GM21529 (cell line): ENCODE measurements at regions not wholly inside any gene's neighbourhood (a gene's known extent, or its start where the extent isn't known, plus 50 kb on each side); places are given as distances from the start of the nearest gene placed in this dataset.

ENCODE experiments used
- ATAC-seq: cut with Tn5 transposase; IDR thresholded peaks from one replicate; pipeline ENCODE4 v1.9.1; 2021; ENCODE audit not compliant: unreplicated experiment

GRCh38 chr4:162657966-162658365 is 494.2 kb upstream of the FSTL5 start:
- no peak for ATAC-seq

GRCh38 chr4:162650166-162650565 is 486.4 kb upstream of the FSTL5 start:
- ATAC-seq, result no peak

GRCh38 chr4:162645381-162645780 is 481.6 kb upstream of the FSTL5 start:
- ATAC-seq, result no peak

- ATAC-seq, result no peak
Observed at GRCh38 chr4:162644346-162644745, 480.5 kb upstream of the FSTL5 start.

GRCh38 chr4:162640152-162640551 is 476.4 kb upstream of the FSTL5 start:
- ATAC-seq, result no peak

GRCh38 chr4:162634390-162634789 is 470.6 kb upstream of the FSTL5 start:
- ATAC-seq, result no peak

- ATAC-seq, result no peak
Observed at GRCh38 chr4:162622664-162623063, 458.9 kb upstream of the FSTL5 start.

- ATAC-seq, result no peak
Observed at GRCh38 chr4:162610116-162610515, 446.3 kb upstream of the FSTL5 start.

- ATAC-seq, result no peak
Observed at GRCh38 chr4:162586266-162586665, 422.5 kb upstream of the FSTL5 start.

- no peak for ATAC-seq
Observed at GRCh38 chr4:162582180-162582579, 418.4 kb upstream of the FSTL5 start.

GRCh38 chr4:162565730-162566129 is 401.9 kb upstream of the FSTL5 start:
- no peak for ATAC-seq

GRCh38 chr4:162560073-162560472 is 396.3 kb upstream of the FSTL5 start:
- no peak for ATAC-seq

GRCh38 chr4:162557516-162558106 is 393.8 kb upstream of the FSTL5 start:
- ATAC-seq, result no peak

- ATAC-seq, result no peak
Observed at GRCh38 chr4:162535121-162535520, 371.3 kb upstream of the FSTL5 start.

GRCh38 chr4:162523171-162523570 is 359.4 kb upstream of the FSTL5 start:
- ATAC-seq, result no peak

- no peak for ATAC-seq
Observed at GRCh38 chr4:162522724-162523123, 358.9 kb upstream of the FSTL5 start.

GRCh38 chr4:162510937-162511336 is 347.1 kb upstream of the FSTL5 start:
- no peak for ATAC-seq

GRCh38 chr4:162510115-162510514 is 346.3 kb upstream of the FSTL5 start:
- no peak for ATAC-seq

GRCh38 chr4:162509333-162509732 is 345.5 kb upstream of the FSTL5 start:
- no peak for ATAC-seq

GRCh38 chr4:162506253-162506652 is 342.5 kb upstream of the FSTL5 start:
- ATAC-seq, result no peak

GRCh38 chr4:162503868-162504267 is 340.1 kb upstream of the FSTL5 start:
- no peak for ATAC-seq

GRCh38 chr4:162502109-162502508 is 338.3 kb upstream of the FSTL5 start:
- ATAC-seq, result no peak

GRCh38 chr4:162499478-162499877 is 335.7 kb upstream of the FSTL5 start:
- ATAC-seq, result peak; percentile 53
